SJCRH30 (cell line): ENCODE measurements at regions not wholly inside any gene's neighbourhood (a gene's known extent, or its start where the extent isn't known, plus 50 kb on each side); places are given as distances from the start of the nearest gene placed in this dataset.

Experiments
- DNase-seq, 2 experiments: peaks; one replicate each; pipeline ENCODE4 v3.0.0-alpha.2; 2015 to 2020
- H3K27ac ChIP-seq: fragments of 250-450 bp; sonication (Bioruptor Pico); 2 replicates; pipeline ENCODE4 v1.5.1; 2020; ENCODE audit warnings: mild to moderate bottlenecking, moderate library complexity
- H3K27me3 ChIP-seq: fragments of 250-450 bp; sonication (Bioruptor Pico); 2 replicates; pipeline ENCODE4 v1.5.1; 2020; ENCODE audit warnings: mild to moderate bottlenecking, moderate library complexity
- H3K36me3 ChIP-seq: fragments of 250-450 bp; sonication (Bioruptor Pico); 2 replicates; pipeline ENCODE4 v1.5.1; 2020; ENCODE audit warnings: mild to moderate bottlenecking, moderate library complexity
- H3K4me1 ChIP-seq: fragments of 250-450 bp; sonication (Bioruptor Pico); 2 replicates; pipeline ENCODE4 v1.5.1; 2020; ENCODE audit warnings: mild to moderate bottlenecking, moderate library complexity
- H3K4me3 ChIP-seq: fragments of 250-450 bp; sonication (Bioruptor Pico); 2 replicates; pipeline ENCODE4 v1.5.1; 2020; ENCODE audit warnings: mild to moderate bottlenecking, moderate library complexity
- H3K9me3 ChIP-seq: fragments of 250-450 bp; sonication (Bioruptor Pico); replicated peaks from 2 replicates; pipeline ENCODE4 v1.5.1; 2020; ENCODE audit warnings: mild to moderate bottlenecking, moderate library complexity

DNA sequence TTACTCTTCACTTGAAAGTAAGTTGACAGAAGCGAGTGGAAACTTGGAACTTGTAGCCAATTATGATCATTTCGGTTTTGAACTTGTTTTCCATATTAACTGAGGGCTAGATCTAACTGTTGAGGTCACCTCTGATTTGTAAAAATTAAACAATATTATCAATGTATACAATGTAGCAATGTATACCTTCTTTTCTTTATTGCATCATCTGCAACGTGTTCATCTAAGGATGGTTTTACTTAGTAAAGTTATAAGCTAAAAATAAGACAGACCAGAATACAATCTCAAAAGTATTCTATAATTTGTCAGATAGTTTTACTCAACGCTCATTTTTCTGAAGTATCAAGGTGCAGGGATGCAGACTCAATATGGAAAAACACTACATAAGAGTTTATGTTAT, 435.0 kb upstream of the TNP1 start:
- Histone ChIP-seq H3K27me3 (no peaks in the 10 kb centered on the region), H3K27ac (no peak overlapping the region), H3K4me3 (no peak overlapping the region), H3K36me3 (peaks cover 8% of the 10 kb centered on the region; the same call in 1 of the 2 replicates), H3K9me3 (peaks cover 14% of the 10 kb centered on the region), H3K4me1 (peaks cover 37% of the 10 kb centered on the region)
- DNase-seq, result no peak

DNA sequence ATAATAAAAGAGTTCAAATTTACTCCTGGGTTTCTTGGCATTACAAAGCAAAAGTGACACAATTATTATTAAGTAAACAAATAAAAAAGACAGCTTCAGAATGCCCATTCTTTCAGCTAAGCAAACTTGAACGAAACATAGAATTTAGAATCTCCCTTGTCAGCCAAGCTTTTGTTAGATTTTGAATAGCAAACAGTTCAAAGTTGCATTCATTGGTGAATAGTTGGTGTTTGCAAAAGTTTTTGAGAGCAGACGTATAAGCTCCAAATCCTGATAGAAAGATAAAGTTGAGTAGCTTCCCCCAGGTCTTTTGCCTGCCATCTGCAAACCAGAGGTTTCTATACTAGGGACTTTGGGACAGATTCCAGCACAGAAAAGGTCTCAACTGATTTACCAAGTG, 434.3 kb upstream of the TNP1 start:
- Histone ChIP-seq H3K4me1 (peaks cover 43% of the 10 kb centered on the region), H3K27ac (no peak overlapping the region), H3K36me3 (peaks cover 8% of the 10 kb centered on the region; the same call in 1 of the 2 replicates), H3K27me3 (no peaks in the 10 kb centered on the region), H3K4me3 (no peak overlapping the region), H3K9me3 (peaks cover 14% of the 10 kb centered on the region)
- DNase-seq, result no peak

DNA sequence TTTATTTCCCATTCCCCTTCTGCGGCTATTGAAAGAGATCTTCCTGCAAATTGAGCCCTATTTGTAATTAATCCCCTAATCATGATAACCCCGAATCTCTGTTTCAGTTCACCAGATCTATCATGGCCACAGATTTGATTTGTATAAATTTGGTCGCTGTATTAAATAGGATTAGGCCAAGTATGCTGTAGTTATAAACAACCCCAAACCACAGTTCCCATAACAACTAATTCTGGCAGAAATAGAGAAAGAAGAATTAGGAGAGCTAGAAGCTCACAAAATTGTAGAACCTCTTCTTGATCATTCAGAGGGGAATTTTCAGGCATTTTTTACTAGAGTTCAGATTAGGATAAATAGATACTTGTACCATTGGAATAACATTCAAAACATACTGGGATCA, 433.7 kb upstream of the TNP1 start:
- Histone ChIP-seq H3K9me3 (peaks cover 14% of the 10 kb centered on the region), H3K4me3 (no peak overlapping the region), H3K27me3 (no peaks in the 10 kb centered on the region), H3K36me3 (peaks cover 8% of the 10 kb centered on the region; the same call in 1 of the 2 replicates), H3K27ac (no peak overlapping the region), H3K4me1 (peaks cover 46% of the 10 kb centered on the region)
- no peak for DNase-seq

DNA sequence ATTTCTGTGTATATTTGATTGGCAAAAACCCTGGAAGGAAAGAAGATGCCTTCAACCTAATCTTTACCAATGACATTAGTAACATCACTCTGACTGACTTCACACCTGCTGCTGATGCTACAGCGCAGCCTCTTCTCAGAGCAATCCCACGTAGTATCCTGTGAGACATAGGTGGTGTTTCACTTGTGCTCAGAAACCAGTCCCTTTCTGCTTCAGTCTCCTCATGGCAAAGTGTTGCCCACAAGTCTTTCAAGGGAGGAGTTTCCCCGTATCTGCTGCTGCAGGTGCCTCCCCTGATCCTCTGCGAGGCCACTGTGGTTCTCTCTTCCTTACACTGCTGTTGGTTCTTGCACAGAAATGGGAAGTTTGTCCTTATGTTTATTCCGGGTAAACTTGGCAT, 433.2 kb upstream of the TNP1 start:
- peaks cover 16% of the 10 kb centered on the region for H3K9me3 ChIP-seq
- DNase-seq, result no peak
- H3K36me3 ChIP-seq, result peaks cover 10% of the 10 kb centered on the region; the same call in 1 of the 2 replicates
- H3K4me1 ChIP-seq, result peaks cover 46% of the 10 kb centered on the region
- H3K4me3 ChIP-seq, result no peak overlapping the region
- no peak overlapping the region for H3K27ac ChIP-seq
- no peaks in the 10 kb centered on the region for H3K27me3 ChIP-seq

DNA sequence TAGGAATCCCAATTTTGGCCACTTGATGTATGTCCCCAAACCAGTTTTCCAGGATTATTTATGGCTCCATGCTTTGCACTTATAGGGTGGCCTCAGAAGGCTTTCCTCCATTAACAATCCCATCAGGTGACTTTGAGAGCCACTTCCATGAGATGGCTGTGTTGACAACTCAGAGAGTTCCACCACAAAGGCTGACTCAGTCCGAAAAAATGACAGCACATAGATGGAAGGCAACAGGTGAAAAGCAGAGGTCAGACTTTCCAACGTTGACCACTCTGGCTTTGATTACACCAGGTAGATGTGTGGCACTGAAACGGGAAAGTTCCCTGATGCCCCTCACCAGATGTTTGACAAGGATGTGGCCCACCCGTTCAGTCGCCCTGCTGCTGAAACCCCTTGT, 431.4 kb upstream of the TNP1 start:
- Histone ChIP-seq H3K27ac (peak overlapping the region; percentile 65), H3K36me3 (peaks cover 5% of the 10 kb centered on the region; the same call in 1 of the 2 replicates), H3K27me3 (no peaks in the 10 kb centered on the region), H3K4me3 (no peak overlapping the region), H3K4me1 (peaks cover 46% of the 10 kb centered on the region), H3K9me3 (peaks cover 19% of the 10 kb centered on the region)
- DNase-seq, result peak; percentile 64 to 71

DNA sequence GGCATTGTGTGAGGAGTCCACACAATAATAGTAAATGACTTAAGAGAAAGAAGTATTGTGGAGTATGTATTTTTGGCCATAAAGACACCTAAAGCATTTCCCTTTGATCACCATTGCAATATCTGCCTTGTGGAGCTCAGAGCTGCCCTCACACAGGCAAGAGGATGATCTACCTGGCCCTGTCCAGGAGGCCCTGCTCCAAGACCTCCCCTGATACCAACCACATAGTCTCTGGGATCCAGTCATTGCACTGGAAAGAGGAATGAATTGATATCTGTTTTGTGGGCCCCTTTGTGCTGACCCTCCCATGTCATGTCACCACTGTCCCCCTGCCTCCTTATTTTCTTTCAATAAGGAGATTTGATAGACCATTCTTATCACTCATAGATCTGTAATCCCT, 430.6 kb upstream of the TNP1 start:
- H3K36me3 ChIP-seq, result peaks cover 8% of the 10 kb centered on the region
- DNase-seq, result no peak
- H3K4me3 ChIP-seq, result no peak overlapping the region
- H3K9me3 ChIP-seq, result peaks cover 17% of the 10 kb centered on the region
- H3K27me3 ChIP-seq, result no peaks in the 10 kb centered on the region
- H3K27ac ChIP-seq, result no peak overlapping the region
- peaks cover 46% of the 10 kb centered on the region for H3K4me1 ChIP-seq

DNA sequence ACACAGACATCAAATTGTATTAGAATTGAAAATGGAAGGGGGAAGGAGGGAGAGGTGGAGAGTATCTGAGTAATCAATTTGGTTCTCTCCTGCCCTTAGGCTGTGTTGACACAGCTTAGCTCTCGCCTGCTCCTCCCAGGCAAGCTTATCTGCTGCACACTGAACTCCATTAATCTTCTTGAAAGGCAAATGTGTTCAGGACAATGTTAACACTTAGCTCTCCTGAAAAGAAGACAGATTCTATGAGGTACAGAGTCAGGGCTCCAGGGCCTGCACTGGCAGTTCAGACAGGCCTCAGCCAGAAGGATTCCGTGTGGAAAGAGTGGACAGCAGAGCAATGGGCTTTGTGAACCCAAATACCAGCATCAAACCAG, 430.0 kb upstream of the TNP1 start:
- H3K9me3 ChIP-seq, result peaks cover 17% of the 10 kb centered on the region
- peaks cover 46% of the 10 kb centered on the region for H3K4me1 ChIP-seq
- H3K36me3 ChIP-seq, result peaks cover 8% of the 10 kb centered on the region
- no peak overlapping the region for H3K27ac ChIP-seq
- no peak overlapping the region for H3K4me3 ChIP-seq
- H3K27me3 ChIP-seq, result no peaks in the 10 kb centered on the region
- DNase-seq, result peak; percentile 28 to 49

DNA sequence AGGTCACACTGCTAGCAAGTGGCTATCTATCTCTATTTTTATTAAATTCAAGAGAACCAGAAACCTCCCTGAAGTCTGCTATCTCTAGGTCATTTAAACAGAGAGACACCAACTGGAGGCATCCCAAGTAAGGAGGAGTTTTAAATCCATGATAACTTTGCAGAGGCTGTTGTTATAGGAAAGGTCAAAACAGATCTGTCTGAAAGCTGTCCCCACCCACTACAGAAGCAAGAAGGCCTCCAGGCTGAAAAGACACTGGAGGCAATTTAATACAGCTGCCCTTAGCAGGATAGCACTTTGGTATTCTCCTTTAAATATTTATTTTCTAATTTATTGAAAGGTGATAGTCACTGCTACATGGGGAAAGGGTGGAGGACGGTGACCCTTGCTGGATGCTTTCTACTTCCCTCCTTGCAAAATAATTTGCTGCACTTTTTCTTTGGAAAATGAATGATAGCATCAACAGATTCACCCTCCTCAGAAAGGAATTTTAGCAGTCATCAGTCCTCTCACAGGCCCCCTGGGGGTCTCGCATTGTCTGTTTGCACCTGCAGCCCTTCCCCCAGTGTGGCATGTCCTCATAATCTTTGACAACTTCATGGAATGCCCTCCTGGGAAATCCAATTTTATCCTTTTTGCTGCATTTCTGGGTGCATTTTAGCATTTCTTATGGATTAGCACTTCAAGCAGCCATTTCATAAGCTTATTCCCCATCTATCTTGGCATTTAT, 429.5 kb upstream of the TNP1 start:
- Histone ChIP-seq H3K36me3 (peaks cover 8% of the 10 kb centered on the region), H3K4me3 (no peak overlapping the region), H3K27me3 (no peaks in the 10 kb centered on the region), H3K27ac (no peak overlapping the region), H3K9me3 (peaks cover 16% of the 10 kb centered on the region), H3K4me1 (peaks cover 46% of the 10 kb centered on the region)
- DNase-seq, result no peak

DNA sequence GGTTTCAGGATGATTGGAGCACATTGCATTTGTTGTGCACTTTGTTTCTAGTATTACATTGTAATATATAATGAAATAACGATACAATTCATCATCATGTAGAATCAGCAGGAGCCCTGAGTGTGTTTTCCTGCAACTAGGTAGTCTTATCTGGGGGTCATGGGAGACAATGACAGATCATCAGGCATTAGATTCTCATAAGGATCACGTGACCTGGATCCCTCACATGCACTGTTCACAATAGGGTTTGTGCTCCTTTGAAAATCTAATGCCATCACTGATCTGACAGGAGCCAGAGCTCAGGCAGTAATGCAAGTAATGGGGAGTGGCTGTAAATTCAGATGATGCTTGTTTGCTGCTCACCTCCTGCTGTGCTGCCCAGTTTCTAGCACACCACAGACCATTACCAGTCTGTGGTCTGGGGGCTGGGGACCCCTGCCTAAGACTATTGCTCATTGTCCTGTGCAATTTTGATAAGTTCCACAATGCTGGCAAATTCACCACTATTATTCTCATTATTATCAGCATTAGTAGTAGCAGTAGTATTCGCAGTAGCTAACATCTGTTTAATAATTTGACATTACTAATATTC, 428.7 kb upstream of the TNP1 start:
- DNase-seq, result no peak
- H3K9me3 ChIP-seq, result peaks cover 13% of the 10 kb centered on the region
- H3K27me3 ChIP-seq, result no peaks in the 10 kb centered on the region
- H3K36me3 ChIP-seq, result peaks cover 8% of the 10 kb centered on the region
- H3K4me1 ChIP-seq, result peaks cover 38% of the 10 kb centered on the region
- H3K27ac ChIP-seq, result no peak overlapping the region
- no peak overlapping the region for H3K4me3 ChIP-seq

DNA sequence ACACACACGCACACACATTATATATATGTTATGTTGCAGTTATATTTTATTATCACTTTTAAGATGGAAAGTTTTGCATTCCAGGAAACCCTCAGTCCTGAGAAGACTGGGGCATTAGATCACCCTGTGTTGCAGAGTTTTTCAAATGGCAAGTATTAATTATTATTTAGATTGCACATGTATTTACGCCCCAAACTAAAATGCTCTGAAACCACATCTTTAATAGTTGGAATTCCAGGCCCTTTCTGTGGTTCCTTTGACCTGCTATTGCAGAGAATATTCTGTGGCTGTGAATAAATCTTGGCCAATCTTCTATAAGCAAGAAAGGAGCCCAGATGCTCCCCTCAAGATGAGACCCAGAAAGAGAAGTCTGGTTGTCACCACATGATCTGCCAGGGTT, 427.0 kb upstream of the TNP1 start:
- no peak for DNase-seq
- H3K4me1 ChIP-seq, result peaks cover 29% of the 10 kb centered on the region
- H3K27ac ChIP-seq, result no peak overlapping the region
- H3K9me3 ChIP-seq, result peaks cover 13% of the 10 kb centered on the region
- no peak overlapping the region for H3K4me3 ChIP-seq
- H3K27me3 ChIP-seq, result no peaks in the 10 kb centered on the region
- H3K36me3 ChIP-seq, result peaks cover 8% of the 10 kb centered on the region

DNA sequence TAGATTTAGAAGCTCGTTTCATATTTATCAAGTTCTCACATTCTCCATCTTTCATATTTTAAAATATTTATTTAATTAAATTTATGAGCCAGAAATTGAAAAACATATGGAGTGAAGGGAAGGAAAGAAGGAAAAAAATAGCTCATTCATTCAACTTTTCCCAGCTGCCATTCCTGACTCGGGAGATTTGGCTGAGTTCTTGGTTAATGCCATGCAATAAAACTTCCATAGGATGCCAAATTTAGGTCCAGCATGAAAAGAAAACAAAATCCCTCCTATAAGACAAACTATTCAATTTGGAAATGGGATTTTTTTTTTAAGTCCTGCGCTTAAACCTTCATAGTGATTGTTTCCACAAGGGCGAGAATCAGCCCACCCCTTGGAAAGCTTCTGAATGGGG, 426.1 kb upstream of the TNP1 start:
- H3K27ac ChIP-seq, result no peak overlapping the region
- H3K36me3 ChIP-seq, result peaks cover 8% of the 10 kb centered on the region
- peaks cover 13% of the 10 kb centered on the region for H3K9me3 ChIP-seq
- DNase-seq, result no peak
- peaks cover 20% of the 10 kb centered on the region for H3K4me1 ChIP-seq
- H3K4me3 ChIP-seq, result no peak overlapping the region
- no peaks in the 10 kb centered on the region for H3K27me3 ChIP-seq

DNA sequence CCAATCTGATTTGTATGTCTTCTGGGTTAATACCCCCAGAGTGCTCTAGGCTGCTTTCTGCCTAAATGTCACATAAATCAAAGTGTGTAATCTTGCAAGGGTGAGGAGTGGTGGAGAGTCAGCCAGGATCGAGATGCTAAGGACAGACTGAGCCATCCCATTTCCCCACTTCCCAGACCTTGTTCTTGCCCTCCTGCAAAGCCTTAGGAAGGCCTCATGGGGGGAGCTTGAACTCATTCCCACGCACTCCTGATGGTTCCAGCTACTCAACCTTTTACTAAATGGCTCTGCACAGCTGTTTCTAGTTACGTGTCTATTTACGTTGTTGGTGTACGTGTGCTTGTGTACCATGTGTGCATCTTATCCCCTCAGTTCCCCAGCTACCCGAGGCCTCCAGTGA, 423.6 kb upstream of the TNP1 start:
- Histone ChIP-seq H3K27me3 (no peaks in the 10 kb centered on the region), H3K4me3 (no peak overlapping the region), H3K36me3 (peaks cover 8% of the 10 kb centered on the region), H3K27ac (no peak overlapping the region), H3K4me1 (peaks cover 21% of the 10 kb centered on the region), H3K9me3 (peaks cover 12% of the 10 kb centered on the region)
- no peak for DNase-seq

DNA sequence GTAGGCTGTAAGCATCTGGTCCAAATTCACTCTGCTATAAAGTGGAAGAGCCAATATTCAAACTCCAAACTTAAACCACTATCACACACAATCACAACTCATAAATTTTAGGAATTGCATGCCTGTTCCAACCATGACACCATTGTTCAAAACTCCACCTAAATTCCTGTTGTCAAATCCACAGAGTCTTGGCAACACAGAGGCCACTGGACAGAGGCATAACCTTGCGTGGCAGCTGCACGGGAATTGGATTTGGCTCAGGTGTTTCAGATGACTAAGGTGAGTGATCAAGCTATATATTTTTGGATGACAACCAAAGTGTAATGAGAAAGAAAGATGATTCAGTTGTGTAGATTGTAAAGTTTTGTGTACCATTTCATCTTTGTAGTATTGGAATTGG, 422.7 kb upstream of the TNP1 start:
- no peak overlapping the region for H3K4me3 ChIP-seq
- DNase-seq, result no peak
- H3K27ac ChIP-seq, result no peak overlapping the region

DNA sequence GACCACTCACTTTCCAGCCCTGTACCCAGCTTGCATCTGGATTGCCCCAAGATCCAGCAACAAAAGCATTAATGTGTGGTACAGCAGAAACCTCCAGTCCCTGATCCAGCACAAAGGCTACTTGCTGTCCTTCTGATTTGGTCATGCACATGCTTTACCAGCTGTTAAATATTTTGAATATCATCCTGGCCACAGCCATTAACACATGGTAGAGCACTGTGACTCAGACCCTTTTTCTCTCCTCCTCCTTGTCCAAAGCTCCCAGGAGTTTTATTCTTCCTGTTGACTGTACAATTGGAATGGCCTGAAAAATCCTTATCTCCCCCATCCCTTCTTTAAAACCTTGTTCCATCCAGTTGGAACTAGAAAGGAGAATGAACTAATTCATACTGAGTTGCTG, 419.7 kb upstream of the TNP1 start:
- Histone ChIP-seq H3K36me3 (no peaks in the 10 kb centered on the region), H3K27ac (peak overlapping the region; percentile 95), H3K4me1 (peaks cover 38% of the 10 kb centered on the region), H3K9me3 (no peaks in the 10 kb centered on the region), H3K4me3 (no peak overlapping the region), H3K27me3 (no peaks in the 10 kb centered on the region)
- peak; percentile 76 to 88 for DNase-seq

More for the DNA sequence above, 422.7 kb upstream of the TNP1 start:
- Histone ChIP-seq H3K36me3 (peaks cover 4% of the 10 kb centered on the region; the same call in 1 of the 2 replicates), H3K4me1 (peaks cover 28% of the 10 kb centered on the region), H3K27me3 (no peaks in the 10 kb centered on the region), H3K9me3 (peaks cover 3% of the 10 kb centered on the region; the same call in 1 of the 2 replicates)

DNA sequence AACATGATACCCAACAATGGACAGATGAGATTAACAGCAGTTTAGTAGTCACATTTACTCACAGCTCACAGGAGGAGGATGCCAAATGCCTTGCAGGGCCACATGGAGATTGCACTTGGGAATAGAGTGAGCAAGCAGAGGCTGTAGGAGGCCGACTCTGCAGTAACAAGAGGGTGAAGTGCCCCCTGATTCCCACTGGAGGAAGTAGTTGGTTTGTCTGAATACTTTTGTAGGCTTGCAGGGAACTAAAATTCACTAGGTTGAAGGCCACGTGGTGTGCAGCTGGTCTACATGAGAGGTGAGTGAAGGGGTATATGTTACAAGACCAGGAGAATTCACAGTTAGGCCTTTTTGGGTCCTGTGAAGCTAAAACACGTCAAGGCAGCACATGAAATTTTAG, 419.3 kb upstream of the TNP1 start:
- Histone ChIP-seq H3K36me3 (no peaks in the 10 kb centered on the region), H3K27ac (peak overlapping the region; percentile 95), H3K27me3 (no peaks in the 10 kb centered on the region), H3K4me1 (peaks cover 38% of the 10 kb centered on the region), H3K4me3 (peak overlapping the region; percentile 38), H3K9me3 (no peaks in the 10 kb centered on the region)
- no peak for DNase-seq
